NB4 (cell line): ENCODE measurements at regions not wholly inside any gene's neighbourhood (a gene's known extent, or its start where the extent isn't known, plus 50 kb on each side); places are given as distances from the start of the nearest gene placed in this dataset.

Experiments used
- MAX ChIP-seq: IDR thresholded peaks from 2 replicates; pipeline ENCODE4 v1.6.1; 2011; ENCODE audit warnings: low read depth, low read length
- MYC ChIP-seq: IDR thresholded peaks from 2 replicates; pipeline ENCODE4 v1.6.1; 2011; ENCODE audit warnings: low read depth, low read length
- POLR2A ChIP-seq: IDR thresholded peaks from 2 replicates; pipeline ENCODE4 v1.6.1; 2011; ENCODE audit warnings: mild to moderate bottlenecking; ENCODE audit not compliant: insufficient read length; ENCODE audit errors: extremely low read depth
- TF ChIP-seq, protein P1 (sequence below): IDR thresholded peaks from one replicate; pipeline ENCODE4 v1.5.1; 2012; ENCODE audit warnings: low read depth, low read length

DNA sequence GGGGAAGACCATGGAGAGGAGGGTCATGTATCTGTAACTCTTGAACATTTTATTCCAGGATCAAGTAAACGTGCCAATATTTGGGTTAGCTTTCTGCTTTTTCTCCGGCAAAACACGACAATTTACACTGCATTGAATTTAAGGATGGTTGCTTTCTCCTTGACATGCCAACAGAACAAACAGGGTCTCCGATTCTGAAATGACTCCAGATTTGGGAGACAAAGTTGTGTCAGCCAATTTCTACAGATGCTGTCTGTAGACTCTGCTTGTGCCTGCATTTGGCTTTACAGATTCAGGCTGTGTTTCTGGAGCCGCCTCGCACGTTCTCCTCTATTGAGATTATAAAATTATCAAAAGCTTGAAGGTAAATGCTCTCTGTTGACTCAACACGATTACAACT, 207.0 kb downstream of the ASMT start:
- TF ChIP-seq, protein P1, sequence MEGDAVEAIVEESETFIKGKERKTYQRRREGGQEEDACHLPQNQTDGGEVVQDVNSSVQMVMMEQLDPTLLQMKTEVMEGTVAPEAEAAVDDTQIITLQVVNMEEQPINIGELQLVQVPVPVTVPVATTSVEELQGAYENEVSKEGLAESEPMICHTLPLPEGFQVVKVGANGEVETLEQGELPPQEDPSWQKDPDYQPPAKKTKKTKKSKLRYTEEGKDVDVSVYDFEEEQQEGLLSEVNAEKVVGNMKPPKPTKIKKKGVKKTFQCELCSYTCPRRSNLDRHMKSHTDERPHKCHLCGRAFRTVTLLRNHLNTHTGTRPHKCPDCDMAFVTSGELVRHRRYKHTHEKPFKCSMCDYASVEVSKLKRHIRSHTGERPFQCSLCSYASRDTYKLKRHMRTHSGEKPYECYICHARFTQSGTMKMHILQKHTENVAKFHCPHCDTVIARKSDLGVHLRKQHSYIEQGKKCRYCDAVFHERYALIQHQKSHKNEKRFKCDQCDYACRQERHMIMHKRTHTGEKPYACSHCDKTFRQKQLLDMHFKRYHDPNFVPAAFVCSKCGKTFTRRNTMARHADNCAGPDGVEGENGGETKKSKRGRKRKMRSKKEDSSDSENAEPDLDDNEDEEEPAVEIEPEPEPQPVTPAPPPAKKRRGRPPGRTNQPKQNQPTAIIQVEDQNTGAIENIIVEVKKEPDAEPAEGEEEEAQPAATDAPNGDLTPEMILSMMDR = no peak
- TF ChIP-seq MAX (no peak), MYC (no peak), POLR2A (no peak)
